Choroid plexus epithelial cell (primary cell): ENCODE measurements at regions not wholly inside any gene's neighbourhood (a gene's known extent, or its start where the extent isn't known, plus 50 kb on each side); places are given as distances from the start of the nearest gene placed in this dataset.

Experiments
- DNase-seq: peaks from one replicate; pipeline ENCODE4 v3.0.0-alpha.2; 2010; ENCODE audit warnings: low read depth
- H3K4me3 ChIP-seq: 2 replicates; pipeline ENCODE4 v1.5.1; 2011; ENCODE audit warnings: low read depth, mild to moderate bottlenecking, control low read depth, low read length, moderate library complexity
- TF ChIP-seq, protein P1 (sequence below): conservative IDR thresholded peaks from 2 replicates; pipeline ENCODE4 v1.5.1; 2011; ENCODE audit warnings: low read depth, mild to moderate bottlenecking, control low read depth, inconsistent platforms, low read length, moderate library complexity

DNA sequence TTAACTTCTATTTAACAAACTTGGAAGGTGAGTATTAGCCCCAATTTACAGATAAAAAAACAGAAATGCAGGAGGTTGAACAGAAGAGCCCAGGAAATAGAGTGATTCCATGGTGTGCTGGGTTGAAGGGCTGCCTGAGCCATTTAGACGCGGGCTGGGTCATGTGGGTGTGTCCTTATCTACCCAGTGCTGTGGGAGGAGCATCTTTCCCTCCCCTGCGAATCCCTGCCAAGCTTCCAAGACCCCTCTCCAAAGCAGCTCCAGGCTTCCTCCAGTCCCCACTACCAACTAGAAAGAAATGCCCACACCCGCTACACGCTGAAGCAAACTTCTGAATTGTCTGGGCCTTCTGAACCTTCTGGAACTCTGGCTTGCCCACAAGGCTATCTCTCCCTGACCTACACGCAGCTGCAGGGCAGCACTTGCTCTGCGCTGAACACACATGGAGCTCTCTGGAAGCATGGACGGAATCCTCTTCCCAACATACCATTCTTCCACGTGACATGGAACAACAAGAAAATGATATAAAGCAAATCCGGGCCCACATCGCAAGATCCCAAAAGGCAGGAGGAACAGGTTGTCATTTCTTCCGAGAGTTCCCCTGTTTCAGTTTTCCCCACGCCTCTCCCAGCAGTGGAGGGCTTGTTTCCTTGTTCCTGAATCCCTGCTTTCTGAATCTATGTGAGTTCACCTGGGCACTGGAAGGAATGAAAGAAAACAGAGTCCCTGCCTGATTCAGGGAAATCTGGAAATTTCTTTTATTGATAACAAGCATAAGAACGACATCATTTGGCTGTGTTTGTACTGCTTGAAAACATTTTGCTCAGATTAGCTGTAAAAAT is 562.7 kb upstream of the ID2 start:
- TF ChIP-seq, protein P1, sequence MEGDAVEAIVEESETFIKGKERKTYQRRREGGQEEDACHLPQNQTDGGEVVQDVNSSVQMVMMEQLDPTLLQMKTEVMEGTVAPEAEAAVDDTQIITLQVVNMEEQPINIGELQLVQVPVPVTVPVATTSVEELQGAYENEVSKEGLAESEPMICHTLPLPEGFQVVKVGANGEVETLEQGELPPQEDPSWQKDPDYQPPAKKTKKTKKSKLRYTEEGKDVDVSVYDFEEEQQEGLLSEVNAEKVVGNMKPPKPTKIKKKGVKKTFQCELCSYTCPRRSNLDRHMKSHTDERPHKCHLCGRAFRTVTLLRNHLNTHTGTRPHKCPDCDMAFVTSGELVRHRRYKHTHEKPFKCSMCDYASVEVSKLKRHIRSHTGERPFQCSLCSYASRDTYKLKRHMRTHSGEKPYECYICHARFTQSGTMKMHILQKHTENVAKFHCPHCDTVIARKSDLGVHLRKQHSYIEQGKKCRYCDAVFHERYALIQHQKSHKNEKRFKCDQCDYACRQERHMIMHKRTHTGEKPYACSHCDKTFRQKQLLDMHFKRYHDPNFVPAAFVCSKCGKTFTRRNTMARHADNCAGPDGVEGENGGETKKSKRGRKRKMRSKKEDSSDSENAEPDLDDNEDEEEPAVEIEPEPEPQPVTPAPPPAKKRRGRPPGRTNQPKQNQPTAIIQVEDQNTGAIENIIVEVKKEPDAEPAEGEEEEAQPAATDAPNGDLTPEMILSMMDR: no peak
- no peak for DNase-seq
- no peak overlapping the region for H3K4me3 ChIP-seq

DNA sequence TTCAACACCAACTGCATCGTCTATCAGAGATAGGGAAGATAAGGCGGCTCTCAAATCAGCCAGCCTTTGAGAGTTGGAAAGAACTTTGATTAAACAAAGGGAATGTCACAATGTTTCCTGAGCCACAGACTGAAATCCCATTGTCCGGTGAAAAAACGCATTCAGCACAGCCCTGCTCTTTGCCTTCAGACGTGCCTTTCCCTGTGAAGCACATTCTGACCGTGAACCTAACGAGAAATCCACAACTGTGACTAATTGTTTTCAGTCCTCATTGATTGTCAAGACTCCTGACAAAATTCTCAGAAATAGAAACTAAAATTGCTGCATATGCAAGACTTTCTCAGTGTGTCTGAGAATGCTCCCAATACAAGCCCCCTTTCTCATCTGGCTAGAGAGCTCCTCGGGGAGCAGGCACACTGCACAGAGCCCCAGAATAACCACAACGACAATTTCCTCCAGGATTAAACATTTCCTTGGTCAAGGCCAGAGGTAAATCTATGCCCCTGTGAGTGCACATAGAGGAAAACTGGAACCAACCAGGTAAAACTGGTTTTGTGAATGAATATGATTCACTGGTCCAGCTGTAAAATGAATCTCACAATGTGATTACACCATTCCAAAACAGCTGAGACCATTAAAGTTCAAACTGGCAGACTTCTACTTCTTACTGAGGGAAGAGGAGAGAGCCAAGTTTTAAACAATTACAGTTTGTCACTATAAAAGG is 561.9 kb upstream of the ID2 start:
- no peak overlapping the region for H3K4me3 ChIP-seq
- DNase-seq: peak; percentile 56

DNA sequence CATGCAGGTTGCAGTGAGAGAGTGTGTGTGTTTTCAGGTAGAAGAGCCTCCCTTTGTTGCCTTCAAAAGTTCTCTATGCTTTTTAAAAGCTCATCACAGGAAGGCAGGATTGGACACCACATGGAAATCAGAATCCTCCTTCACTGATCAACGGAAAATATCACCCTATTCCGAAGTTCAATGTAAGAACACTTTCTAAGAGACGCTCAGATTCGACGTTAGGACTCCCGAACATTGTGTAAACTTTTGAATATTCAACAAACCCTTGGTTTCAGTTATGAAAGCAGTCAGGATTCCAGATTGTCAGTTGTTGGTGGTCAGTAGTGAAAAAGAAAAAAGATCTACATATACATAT is 561.4 kb upstream of the ID2 start:
- TF ChIP-seq, protein P1: no peak
- H3K4me3 ChIP-seq: no peak overlapping the region
- no peak for DNase-seq

More for the DNA sequence above, 561.9 kb upstream of the ID2 start:
- TF ChIP-seq, protein P1: no peak

DNA sequence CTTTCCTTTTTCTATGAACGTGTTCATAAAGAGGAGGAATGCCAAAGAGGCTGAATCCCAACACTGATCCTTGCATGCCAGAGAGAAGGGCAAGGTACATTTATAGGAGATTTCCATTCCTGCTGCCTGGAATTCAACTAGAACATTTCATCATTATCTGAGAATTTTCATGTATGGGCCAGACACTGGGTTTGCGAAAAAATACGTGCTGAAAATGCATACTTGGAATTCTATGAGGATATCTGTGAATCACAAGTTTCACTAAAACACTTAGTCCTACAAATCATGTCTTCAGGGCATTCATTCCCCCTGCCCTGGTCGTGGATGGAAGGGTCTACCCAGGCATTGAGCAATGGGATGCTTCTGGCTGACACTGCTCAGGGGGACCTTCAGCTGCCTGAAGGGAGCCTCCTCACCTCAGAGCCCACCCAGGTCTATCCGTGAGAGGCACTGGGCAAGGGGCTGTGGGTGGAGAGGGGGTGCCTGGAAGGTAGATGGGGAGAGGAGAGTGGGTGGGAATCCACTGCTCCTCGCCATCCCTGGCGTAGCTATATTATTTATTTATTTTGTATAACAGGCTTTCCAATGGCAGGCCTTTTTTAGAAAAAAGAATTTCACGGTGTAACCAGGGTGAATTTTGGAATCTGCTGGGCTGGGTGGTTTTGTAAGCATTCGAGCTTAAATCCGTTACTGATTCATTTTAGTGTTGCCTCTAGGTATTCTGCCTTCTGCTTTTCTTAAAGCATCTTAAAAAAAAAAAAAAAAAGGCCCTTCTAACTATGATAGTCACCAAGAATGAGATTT is 560.6 kb upstream of the ID2 start:
- TF ChIP-seq, protein P1: no peak
- no peak overlapping the region for H3K4me3 ChIP-seq
- peak; percentile 39 for DNase-seq

DNA sequence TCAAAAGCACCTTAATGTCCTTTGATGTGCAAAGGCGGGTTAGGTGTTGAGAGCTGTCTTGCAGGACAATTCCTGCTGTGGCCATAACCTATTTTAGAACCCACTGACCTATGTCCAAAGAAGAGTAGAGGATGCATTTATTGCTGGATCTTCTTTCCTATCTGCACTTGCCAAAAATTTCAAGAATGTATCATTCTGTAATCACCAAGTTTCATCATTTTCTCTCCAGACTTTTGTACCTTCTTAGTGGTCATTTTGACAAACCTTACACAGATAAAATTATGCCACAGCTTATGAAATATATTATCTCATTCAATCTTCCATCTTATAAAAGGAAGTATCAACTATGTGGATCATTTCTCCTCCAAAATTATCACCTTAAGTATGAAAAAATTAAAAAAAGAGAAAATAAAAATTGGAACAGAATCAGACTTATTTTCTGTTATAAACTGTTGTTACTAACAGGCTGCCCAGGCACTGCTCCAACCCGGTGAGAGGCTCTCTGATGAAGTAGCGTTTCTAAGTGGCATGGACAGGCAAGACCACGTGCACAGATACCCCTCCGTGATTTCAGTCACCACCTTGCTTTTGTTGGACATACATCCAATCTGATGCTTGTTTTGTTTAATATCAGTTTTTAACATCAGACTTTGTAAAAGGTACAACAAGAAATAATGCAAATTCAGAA is 559.9 kb upstream of the ID2 start:
- TF ChIP-seq, protein P1: no peak
- no peak overlapping the region for H3K4me3 ChIP-seq
- DNase-seq: peak; percentile 57

DNA sequence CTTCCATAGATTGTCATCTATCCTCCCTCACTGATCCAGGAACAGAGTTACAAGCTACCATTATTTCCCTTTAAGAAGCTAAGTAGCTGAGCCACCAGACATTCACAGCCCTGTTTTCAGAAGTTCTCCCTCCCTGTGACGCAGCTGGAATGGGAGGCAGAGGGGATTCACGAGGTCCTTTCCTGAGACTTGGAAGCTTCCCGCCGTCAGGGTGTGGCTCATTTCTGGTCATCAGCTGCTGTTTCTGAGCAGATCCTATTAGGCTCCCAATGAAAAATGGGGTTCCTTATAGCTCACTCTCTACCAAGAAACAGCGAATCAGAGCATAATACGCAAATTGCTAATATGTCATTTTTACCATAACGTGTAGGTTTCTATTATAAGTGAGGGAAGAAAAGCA is 559.3 kb upstream of the ID2 start:
- TF ChIP-seq, protein P1: no peak
- H3K4me3 ChIP-seq: no peak overlapping the region
- no peak for DNase-seq
